Esophagus muscularis mucosa (tissue), 4 donors: ENCODE measurements at regions not wholly inside any gene's neighbourhood (a gene's known extent, or its start where the extent isn't known, plus 50 kb on each side); places are given as distances from the start of the nearest gene placed in this dataset.
"Not testable (repeated sequence)": the region's sequence is repeated elsewhere in the genome, so short reads cannot be mapped to it uniquely, and the experiment has no call there.

Experiments
- DNase-seq: peaks from one replicate; pipeline ENCODE4 v3.0.0-alpha.2; 2017; ENCODE audit errors: extremely low spot score
- H3K27ac ChIP-seq, 4 donors: fragments of 200-600 bp; sonication (generic); replicated peaks in 1 of 4; 1 replicate in 3 of 4; 2 replicates in 1 of 4; pipeline ENCODE4 v1.5.1; 2016 to 2019; ENCODE audit warnings: mild to moderate bottlenecking in 1 of 4
- H3K27me3 ChIP-seq, 4 donors: fragments of 200-600 bp; sonication (generic); one replicate each; pipeline versions ENCODE4 v1.5.1 to v1.6.0; 2016 to 2019
- H3K36me3 ChIP-seq, 4 donors: fragments of 200-600 bp; sonication (generic); one replicate each; pipeline ENCODE4 v1.5.1; 2016 to 2019
- H3K4me1 ChIP-seq, 4 donors: fragments of 200-600 bp; sonication (generic); one replicate each; pipeline ENCODE4 v1.5.1; 2016 to 2019
- H3K4me3 ChIP-seq, 4 donors: fragments of 200-600 bp; sonication (generic); 1 replicate in 2 of 4; 2 replicates in 2 of 4; pipeline ENCODE4 v1.5.1; 2016 to 2019; ENCODE audit warnings: mild to moderate bottlenecking in 4 of 4, moderate library complexity in 1 of 4
- H3K9me3 ChIP-seq, 4 donors: fragments of 200-600 bp; sonication (generic); 1 replicate in 3 of 4; 2 replicates in 1 of 4; pipeline ENCODE4 v1.5.1; 2016 to 2019
- CTCF ChIP-seq, 3 experiments: fragments of 200-600 bp in 2 of 3; fragments of 450-650 bp in 1 of 3; sonication (generic) in 2 of 3; IDR thresholded peaks; one replicate each; pipeline ENCODE4 v1.5.1; 2017 to 2019; ENCODE audit warnings: antibody characterized with exemption in 3 of 3, mild to moderate bottlenecking in 2 of 3, moderate library complexity in 1 of 3
- EP300 ChIP-seq: sonication (generic); formaldehyde crosslinking; IDR thresholded peaks from one replicate; pipeline ENCODE4 v1.6.1; 2017; ENCODE audit warnings: antibody characterized with exemption
- POLR2A ChIP-seq: fragments of 450-650 bp; IDR thresholded peaks from one replicate; pipeline ENCODE4 v1.6.1; 2017; ENCODE audit warnings: antibody characterized with exemption, moderate library complexity, mild to moderate bottlenecking, low read depth
- POLR2AphosphoS5 ChIP-seq, 2 donors: sonication (generic); formaldehyde crosslinking; IDR thresholded peaks; one replicate each; pipeline ENCODE4 v1.6.1; 2017; ENCODE audit warnings: antibody characterized with exemption in 2 of 2
- WGBS: methylation state at CpG from one replicate; pipeline ENCODE4 v1.1.5; 2018; 5-methylcytosine and 5-hydroxymethylcytosine counted together
- intact Hi-C: fragments of 100-400 bp; cut with DNase I; formaldehyde crosslinking; loops from one replicate; pipeline ENCODE4 v1.15.1; 2023

GRCh38 chr14:38611928-38612327, 356.0 kb upstream of the CLEC14A start:
- Histone ChIP-seq H3K27me3 (no peaks in the 10 kb centered on the region), H3K27ac (no peak overlapping the region), H3K4me1 (no peaks in the 10 kb centered on the region), H3K9me3 (peaks cover 0 to 16% (median 5%) of the 10 kb centered on the region in 4 donors), H3K4me3 (no peak overlapping the region), H3K36me3 (no peaks in the 10 kb centered on the region)
- TF ChIP-seq CTCF (IDR thresholded peaks at IDR 0.05) (no peak), POLR2A (no peak), EP300 (no peak), POLR2AphosphoS5 (IDR thresholded peaks at IDR 0.05) (no peak)
- 67% methylated on average over 2 of the region's 2 CpGs for WGBS
- intact Hi-C loops: no loop called here
- DNase-seq: no peak

GRCh38 chr14:38608244-38608643, 352.4 kb upstream of the CLEC14A start:
- no peaks in the 10 kb centered on the region for H3K36me3 ChIP-seq
- TF ChIP-seq POLR2A (no peak), POLR2AphosphoS5 (IDR thresholded peaks at IDR 0.05) (no peak), EP300 (no peak)
- intact Hi-C loops: no loop called here
- H3K27me3 ChIP-seq: no peaks in the 10 kb centered on the region
- H3K27ac ChIP-seq: no peak overlapping the region
- no peak for DNase-seq
- H3K4me3 ChIP-seq: no peak overlapping the region
- peaks cover 0 to 16% (median 5%) of the 10 kb centered on the region in 4 donors for H3K9me3 ChIP-seq
- H3K4me1 ChIP-seq: no peaks in the 10 kb centered on the region
- WGBS: 57% methylated on average over 1 of the region's 1 CpG

- TF ChIP-seq POLR2A (no peak), EP300 (no peak), CTCF (IDR thresholded peaks at IDR 0.05) (no peak), POLR2AphosphoS5 (IDR thresholded peaks at IDR 0.05) (no peak)
- WGBS: 88% methylated on average over 3 of the region's 3 CpGs
- intact Hi-C loops: no loop called here
Observed at GRCh38 chr14:38605193-38606114, 349.6 kb upstream of the CLEC14A start.

GRCh38 chr14:38600572-38600971, 344.7 kb upstream of the CLEC14A start:
- 63% methylated on average over 2 of the region's 2 CpGs for WGBS
- not testable (repeated sequence) for DNase-seq

More at GRCh38 chr14:38605193-38606114, 349.6 kb upstream of the CLEC14A start:
- no peaks in the 10 kb centered on the region for H3K27me3 ChIP-seq
- H3K4me1 ChIP-seq: no peaks in the 10 kb centered on the region
- H3K4me3 ChIP-seq: no peak overlapping the region
- no peak for DNase-seq
- H3K36me3 ChIP-seq: no peaks in the 10 kb centered on the region
- peaks cover 0 to 10% (median 5%) of the 10 kb centered on the region in 4 donors for H3K9me3 ChIP-seq
- no peak overlapping the region for H3K27ac ChIP-seq

GRCh38 chr14:38593476-38593875, 337.6 kb upstream of the CLEC14A start:
- Histone ChIP-seq H3K9me3 (no peaks in the 10 kb centered on the region), H3K27ac (no peak overlapping the region), H3K27me3 (no peaks in the 10 kb centered on the region), H3K4me1 (peaks cover 0 to 4% (median 0%) of the 10 kb centered on the region in 4 donors), H3K36me3 (no peaks in the 10 kb centered on the region), H3K4me3 (no peak overlapping the region)
- DNase-seq: no peak
- WGBS: 10% methylated on average over 4 of the region's 4 CpGs
- intact Hi-C loops: no loop called here
- no peak for TF ChIP-seq POLR2AphosphoS5 (IDR thresholded peaks at IDR 0.05)
- TF ChIP-seq EP300: no peak
- TF ChIP-seq POLR2A: no peak
- no peak for TF ChIP-seq CTCF (IDR thresholded peaks at IDR 0.05)

More at GRCh38 chr14:38600572-38600971, 344.7 kb upstream of the CLEC14A start:
- H3K9me3 ChIP-seq, intact Hi-C loops, H3K4me1 ChIP-seq, H3K27ac ChIP-seq, H3K4me3 ChIP-seq, H3K36me3 ChIP-seq, H3K27me3 ChIP-seq: not testable (repeated sequence)
